Activated CD8-positive, alpha-beta memory T cell treated with anti-CD3 and anti-CD28 coated beads for 1 hour (primary cell): ENCODE measurements at regions not wholly inside any gene's neighbourhood (a gene's known extent, or its start where the extent isn't known, plus 50 kb on each side); places are given as distances from the start of the nearest gene placed in this dataset.
"Not testable (repeated sequence)": the region's sequence is repeated elsewhere in the genome, so short reads cannot be mapped to it uniquely, and the experiment has no call there.

ENCODE experiments used
- DNase-seq, 2 donors: peaks; one replicate each; pipeline ENCODE4 v3.0.0-alpha.2; 2020; ENCODE audit warnings: low read depth in 1 of 2; ENCODE audit errors: extremely low read depth in 1 of 2

- DNase-seq = no peak
Measured at GRCh38 chr6:27747637-27748036, 164.6 kb downstream of the OR2B2 start.

- DNase-seq = not testable (repeated sequence)
Measured at GRCh38 chr6:27746860-27747259, 165.3 kb downstream of the OR2B2 start.

DNA sequence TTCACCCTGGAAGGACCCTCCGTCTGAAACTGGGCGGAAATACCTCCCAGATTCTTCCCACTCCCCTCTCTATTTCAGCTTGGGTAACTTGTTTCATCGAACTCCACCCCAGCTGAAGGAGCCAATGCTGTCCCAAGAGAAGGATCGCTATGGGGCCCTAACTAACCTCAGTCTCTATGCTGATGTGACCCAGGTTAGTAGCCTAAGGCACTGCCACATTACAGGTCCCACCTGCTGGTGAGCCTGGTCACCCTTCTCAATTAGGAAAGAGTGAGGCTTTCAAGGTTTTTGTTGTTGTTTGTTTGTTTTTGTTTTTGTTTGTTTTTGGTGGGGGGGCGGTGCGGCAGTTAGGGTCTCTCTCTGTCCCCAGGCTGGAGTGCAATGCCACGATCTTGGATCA, 168.4 kb downstream of the OR2B2 start:
- no peak for DNase-seq

DNA sequence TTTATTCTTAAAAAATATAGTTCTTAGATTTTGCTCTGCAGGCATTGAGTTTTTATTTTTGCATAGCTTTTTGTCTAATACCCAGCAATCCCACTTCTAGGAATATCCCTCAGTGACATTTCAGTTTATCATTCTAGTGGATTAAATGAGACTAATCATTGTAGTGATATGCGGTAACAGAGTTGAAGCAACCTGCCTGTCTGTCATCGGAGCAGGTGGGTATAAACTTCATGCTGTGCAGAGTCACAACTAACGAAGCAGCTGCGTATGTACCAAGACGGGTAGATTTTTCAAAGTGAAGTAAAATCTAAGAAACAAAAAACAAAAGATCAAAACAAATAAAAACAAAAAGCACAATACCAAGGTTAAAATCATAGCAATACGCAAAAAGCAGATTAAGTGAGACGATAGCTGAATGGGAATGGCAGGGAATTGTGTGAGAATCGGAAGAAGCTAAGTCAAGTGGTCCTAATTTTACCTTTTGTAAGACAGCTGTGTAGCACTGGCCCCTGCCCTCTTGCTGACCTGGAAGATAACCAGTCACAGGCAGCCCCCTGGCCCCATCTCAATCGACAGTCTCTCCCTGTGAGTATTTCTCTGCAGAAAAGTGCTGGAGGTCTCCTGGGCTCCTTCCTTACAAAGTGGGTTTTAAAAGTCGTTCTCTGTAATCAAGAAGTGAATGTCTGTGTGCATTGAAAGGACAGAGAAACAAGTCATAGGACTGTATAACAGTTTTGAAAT, 169.2 kb downstream of the OR2B2 start:
- no peak for DNase-seq

- DNase-seq = not testable (repeated sequence)
Measured at GRCh38 chr6:27739902-27740301, 172.3 kb downstream of the OR2B2 start.

- DNase-seq = no peak
Measured at GRCh38 chr6:27736686-27737085, 175.5 kb downstream of the OR2B2 start.

- no peak for DNase-seq
Measured at GRCh38 chr6:27728442-27728841, 183.8 kb downstream of the OR2B2 start.

DNA sequence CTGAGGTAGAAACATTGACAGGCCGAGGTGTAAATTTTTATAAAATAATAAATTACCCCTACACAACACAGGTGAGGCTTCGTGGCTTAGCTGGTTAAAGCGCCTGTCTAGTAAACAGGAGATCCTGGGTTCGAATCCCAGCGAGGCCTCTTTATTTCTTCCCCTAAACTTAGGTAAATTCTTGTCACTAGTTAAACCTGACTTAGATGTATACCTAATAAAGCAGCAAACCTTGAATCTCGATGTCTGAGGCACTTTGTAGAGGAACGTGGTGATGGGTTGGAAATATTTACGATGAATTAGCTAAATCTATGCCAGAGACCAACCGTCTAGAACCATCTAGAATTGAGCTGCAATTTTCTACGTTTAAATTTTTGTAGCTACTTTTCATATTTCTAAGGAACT, 185.6 kb downstream of the OR2B2 start:
- DNase-seq = no peak

DNA sequence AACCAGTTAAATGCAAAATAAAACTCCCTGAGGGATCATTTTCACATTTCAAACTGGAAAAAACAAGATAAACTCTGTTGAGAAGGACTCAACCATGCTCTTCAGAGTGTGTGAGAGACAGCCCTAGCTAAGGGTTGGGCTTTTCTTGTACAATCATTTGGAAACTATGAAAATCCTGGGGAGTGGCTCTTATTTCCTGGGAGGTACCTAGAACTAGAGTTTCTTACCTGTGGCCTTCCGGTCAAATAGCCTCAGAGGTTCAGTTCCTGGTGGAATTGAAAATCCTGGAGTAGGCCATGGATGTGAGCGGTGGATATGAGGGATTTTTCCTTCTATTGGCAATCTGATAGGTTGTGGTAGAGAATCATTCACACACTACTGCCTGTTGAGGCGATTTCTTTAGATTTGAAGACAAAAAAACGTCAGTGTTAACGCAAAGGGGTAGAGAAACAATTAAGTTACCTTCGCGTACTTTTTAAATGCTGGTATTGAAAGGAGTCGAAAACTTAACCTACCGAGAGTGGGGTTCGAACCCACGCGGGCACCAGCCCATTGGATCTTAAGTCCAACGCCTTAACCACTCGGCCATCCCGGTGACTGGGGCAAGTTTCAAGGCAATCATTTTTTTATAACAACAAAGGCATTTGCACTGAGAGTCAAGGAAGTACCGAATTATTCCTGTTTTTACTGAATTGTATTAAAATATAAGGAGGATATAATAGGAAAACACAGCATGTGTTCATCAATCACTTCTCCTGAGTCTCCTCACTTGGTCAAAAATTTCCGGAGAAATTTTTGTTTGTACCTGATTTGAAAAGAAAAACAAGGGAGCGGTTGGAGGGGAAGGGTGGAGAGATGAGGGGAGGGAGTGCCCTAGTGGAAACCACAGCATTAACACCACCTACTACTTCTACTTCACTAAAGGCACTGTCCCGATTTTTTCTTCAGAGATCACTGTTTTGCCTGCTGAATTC, 191.3 kb downstream of the OR2B2 start:
- DNase-seq = no peak

GRCh38 chr6:27719039-27719438, 193.2 kb downstream of the OR2B2 start:
- DNase-seq = not testable (repeated sequence)

DNA sequence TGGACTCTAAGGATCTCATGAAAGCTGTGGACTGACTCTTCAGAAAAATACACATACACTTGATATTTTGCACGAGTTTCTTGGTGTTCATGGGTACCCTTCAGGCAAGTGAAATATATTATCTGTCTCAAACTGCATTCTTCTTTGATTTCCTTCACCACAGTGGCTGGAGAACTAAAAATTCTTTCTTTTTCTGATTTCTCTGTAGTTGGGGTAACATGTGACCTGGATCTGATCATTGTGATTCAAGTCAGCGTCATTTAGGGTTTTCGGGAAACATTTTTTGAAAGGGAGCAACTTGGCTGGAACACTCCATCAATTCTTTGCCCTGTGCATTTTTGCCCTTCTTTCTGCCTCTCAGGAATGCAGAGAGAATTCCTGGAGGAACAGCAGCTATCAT, 205.8 kb downstream of the OR2B2 start:
- DNase-seq = no peak

DNA sequence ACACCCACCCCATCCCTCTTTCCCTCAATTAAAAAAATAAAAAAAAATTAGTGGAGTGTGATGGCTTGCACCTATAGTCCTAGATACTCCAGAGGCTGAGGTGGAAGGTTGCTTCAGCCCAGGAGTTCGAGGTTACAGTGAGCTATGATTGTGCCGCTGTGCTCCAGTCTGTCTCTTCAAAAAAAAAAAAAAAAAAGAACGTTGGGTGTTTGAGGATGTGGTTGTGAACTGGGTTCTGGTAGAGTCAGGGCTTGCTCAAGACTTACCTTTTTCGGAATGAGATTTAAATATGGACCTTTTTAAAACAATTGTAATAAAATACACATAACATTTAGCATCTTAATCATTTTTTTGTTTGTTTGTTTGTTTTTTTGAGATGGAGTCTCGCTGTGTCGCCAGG, 211.9 kb downstream of the OR2B2 start:
- DNase-seq = no peak

- DNase-seq = no peak
Measured at GRCh38 chr6:27694547-27694874, 217.7 kb downstream of the OR2B2 start.

GRCh38 chr6:27693766-27694546, 218.2 kb downstream of the OR2B2 start:
- DNase-seq = no peak

- not testable (repeated sequence) for DNase-seq
Measured at GRCh38 chr6:27692133-27692532, 219.2 kb upstream of the ZNF184 start.

DNA sequence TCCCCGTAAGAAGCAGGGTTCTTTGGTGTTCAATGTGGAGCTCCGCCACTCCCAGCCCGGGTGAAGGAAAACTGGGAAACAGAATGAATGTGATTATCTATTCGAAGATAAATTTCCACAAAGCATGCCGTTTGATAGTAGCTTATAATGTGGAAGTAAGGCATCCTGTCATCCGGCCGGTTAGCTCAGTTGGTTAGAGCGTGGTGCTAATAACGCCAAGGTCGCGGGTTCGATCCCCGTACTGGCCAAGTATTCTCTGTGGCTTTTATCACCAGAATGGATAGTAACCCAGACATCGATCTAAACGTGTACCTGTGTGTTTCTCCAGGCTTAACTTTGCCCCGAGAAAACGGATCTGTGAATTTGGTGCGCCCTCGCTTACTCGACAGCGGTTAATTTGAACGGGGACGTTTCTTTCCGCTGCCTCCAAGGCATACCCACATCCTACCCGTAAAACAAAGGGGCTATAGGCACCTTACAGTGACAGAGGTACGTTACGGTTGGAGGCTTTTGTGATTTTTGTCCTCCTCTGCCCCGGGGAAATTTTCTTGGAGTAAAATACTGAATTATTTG, 215.2 kb upstream of the ZNF184 start:
- peak; percentile 62 to 64 for DNase-seq

- DNase-seq = peak; percentile 49 to 55
Measured at GRCh38 chr6:27687154-27688013, 214.5 kb upstream of the ZNF184 start.

DNA sequence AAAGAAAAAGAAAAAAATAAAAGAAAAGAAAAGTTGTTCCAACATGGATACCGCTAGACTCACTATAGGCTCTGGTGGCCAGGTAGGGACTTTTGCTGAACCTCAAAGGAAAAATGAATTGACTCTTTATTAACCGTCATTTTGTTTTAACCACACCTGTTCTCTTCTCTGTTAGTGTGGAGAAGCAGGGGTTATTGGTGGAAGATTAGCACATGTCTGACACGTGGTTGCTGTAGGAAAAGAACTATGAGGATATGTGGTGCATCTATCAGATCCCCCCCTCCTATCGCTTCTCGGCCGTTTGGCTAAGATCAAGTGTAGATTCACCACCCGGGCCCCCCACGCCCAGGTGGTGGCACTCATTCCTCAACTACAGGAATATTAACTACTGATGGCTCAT, 212.4 kb upstream of the ZNF184 start:
- DNase-seq = no peak

GRCh38 chr6:27684264-27685211, 211.6 kb upstream of the ZNF184 start:
- DNase-seq = no peak
